Stimulated activated CD4-positive, alpha-beta T cell treated with anti-CD3 and anti-CD28 coated beads, TNF-alpha, amount 100 ng/mL, for 24 hours (primary cell): ENCODE measurements at regions not wholly inside any gene's neighbourhood (a gene's known extent, or its start where the extent isn't known, plus 50 kb on each side); places are given as distances from the start of the nearest gene placed in this dataset.

ENCODE experiments used
- DNase-seq, 3 experiments: peaks; one replicate each; pipeline ENCODE4 v3.0.0-alpha.2; 2020; ENCODE audit warnings: low read depth in 3 of 3

DNA sequence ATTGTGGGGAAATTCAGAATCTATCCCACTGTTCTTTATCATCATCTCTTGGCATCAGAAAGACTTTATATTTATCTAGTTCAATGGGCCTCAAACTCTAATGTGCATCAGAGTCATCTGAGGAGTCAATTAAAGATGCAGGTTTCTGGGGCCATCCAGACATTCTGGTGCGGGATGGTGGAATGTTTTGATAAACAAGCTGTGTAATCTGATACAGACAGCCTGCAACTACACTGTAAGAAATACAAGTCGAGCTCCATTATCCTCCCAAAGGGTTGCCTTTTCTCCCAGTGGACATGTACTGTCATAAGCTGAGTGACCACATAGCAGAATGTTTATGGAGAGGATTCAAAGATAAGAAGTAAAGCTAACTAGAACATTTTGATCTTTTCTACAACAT, 515.3 kb upstream of the DCC start:
- no peak for DNase-seq

DNA sequence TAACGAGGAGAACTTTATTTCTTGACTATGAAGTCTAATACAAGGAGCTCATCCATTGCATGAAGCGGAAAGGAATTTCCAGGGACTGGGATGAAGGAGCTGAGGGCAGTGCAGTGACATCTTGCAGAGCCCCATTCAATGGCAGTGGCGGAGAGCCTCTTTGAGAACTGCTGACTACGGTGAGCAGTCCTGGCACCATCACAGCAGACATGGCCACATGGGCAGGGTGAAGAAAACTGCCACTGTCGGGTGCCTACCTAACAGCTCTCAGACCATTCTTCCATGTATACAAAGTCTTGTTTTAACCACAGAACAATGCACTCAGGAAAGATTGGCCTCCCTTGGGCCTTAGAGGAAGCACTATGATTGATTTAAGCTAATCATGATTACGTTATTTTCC, 506.1 kb upstream of the DCC start:
- no peak for DNase-seq

DNA sequence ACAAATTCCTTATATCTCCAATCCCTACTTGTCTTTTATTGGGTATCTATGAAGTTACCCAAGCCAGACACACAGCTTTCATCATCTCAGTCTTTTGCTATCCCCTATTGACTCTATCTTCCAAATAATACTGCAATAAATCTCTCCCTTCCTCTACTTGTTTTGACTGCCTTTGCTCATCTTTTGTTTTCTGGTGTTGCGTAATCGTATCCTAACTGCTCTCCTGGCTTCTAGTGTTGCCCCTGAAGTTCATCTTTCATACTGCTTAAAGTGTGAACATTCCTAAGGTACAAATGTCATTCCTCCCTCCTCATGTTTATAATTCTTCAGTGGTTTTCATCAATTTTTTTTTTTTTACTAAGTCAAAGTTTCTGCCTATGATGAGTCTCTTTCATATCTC, 491.3 kb upstream of the DCC start:
- no peak for DNase-seq

DNA sequence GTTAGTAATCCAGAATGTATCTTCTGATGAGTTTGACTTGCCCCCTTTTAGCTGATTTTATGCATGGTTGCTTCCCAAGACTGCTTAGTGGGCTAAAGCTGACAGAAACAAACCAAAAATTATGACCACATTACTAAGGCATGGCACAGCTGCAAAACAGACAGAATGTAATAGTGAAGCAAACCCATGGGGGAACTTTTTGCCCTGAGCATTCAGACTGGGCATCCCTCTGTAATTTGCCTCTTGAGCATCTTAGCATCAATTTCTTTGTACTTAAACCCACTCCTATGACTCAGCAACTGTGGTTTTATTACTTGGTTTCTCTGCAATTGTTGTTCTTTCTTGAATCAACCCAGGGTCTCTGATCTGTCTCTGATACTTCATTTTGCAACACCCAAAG, 487.3 kb upstream of the DCC start:
- DNase-seq, result no peak

DNA sequence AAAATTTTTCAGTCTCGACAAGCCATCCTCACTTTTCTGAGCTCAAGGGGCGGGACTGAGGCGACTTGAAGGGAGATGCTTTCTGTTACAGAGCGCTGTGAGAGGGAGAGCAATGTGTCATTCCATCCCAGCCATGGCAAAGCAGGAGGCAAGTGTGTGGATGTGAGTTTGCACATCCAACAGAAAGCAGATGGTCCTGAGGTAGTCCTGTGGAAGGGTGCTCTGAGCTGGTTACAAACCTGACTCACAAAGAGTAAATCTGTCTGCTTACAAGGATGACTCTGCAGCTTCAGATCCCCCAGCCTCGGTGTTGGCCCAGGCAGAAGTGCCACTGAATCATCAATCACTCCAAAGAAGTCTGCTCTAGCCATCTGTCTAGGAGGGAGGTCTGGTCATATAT, 482.0 kb upstream of the DCC start:
- DNase-seq, result no peak

DNA sequence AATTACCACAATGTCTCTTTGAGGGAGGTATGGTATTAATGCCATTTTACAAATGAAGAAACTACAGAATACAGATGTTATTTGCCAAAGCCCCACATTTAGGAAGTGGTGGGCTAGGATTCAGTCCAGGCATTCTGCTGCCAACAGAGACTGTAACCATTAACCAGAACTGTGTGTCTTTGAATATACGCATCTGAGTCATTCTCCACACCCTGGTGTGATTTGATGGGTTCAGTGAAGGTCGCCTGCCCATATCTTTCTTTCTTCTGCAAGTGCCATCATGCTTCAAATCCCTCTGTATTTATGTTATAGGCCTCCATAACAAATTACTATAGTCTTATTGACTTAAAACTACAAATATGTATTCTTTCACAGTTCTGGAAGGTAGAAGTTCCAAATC, 479.0 kb upstream of the DCC start:
- no peak for DNase-seq

DNA sequence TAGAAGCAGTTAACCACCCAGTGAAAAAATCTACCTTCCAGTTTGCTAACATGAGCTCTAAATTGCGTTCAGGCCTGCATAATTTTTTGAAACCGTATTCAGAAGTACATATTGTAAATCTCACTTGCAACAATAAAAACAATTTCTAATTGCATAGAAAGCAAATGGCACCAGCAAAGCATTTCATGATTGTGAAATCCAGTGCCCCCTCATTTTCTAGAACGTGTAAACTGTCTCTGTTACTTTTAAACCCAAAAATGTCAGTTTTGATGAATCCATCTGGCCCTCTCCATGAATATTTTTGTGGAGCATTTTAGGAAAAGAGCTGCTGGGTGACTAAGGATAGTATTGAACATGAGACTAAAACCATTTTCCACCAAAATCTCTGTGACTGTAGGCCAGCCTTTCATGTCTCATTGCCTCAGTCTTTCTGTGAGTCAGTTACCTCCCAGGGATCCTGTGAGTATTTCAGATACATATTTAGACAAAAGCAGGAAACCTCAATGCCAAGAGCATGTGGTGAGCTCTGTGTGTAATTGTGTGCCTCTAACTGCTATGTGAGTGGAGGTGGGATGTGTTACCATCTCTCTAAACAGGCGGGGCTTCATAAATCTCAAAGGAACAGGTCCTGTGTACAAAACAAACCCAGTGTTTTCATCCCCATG, 477.8 kb upstream of the DCC start:
- no peak for DNase-seq

DNA sequence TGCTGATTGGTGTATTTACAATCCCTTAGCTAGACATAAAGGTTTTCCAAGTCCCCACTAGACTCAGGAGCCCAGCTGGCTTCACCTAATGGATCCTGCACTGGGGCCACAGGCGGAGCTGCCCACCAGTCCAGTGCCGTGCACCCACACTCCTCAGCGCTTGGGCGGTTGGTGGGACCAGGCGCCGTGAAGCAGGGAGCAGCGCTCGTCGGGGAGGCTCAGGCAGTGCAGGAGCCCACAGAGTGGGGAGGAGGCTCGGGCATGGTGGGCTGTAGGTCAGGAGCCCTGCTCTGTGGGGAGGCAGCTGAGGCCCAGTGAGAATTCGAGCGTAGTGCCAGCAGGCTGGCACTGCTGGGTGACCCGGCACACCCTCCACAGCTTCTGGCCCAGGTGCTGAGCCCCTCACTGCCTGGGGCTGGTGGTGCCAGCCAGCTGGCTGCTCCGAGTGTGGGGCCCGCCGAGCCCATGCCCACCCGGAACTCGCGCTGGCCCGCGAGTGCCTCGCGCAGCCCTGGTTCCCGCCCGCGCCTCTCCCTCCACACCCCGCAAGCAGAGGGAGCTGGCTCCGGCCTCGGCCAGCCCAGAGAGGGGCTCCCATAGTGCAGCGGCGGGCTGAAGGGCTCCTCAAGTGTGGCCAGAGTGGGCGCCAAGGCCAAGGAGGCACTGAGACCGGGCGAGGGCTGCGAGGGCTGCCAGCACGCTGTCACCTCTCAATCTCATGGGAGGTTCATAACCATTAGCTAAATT, 475.6 kb upstream of the DCC start:
- DNase-seq, result no peak

DNA sequence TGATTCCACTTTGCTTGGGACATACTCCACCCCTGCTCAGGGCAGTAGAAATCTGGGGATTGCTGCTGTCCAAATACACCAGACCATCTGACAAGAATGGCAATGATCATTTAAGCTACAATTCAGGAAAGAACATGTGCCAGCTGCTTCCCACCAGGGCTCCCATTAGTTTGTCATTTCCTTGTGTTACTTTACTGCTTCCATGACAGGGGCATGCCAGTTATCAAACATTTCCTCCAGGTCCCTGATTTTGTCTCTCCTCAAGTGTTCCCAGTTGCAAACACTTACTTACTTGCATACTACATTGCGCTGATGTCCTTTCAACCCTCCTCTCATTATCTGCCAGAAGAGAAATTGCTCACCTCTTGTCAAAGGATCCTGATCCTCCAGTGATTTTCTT, 474.5 kb upstream of the DCC start:
- DNase-seq, result no peak

DNA sequence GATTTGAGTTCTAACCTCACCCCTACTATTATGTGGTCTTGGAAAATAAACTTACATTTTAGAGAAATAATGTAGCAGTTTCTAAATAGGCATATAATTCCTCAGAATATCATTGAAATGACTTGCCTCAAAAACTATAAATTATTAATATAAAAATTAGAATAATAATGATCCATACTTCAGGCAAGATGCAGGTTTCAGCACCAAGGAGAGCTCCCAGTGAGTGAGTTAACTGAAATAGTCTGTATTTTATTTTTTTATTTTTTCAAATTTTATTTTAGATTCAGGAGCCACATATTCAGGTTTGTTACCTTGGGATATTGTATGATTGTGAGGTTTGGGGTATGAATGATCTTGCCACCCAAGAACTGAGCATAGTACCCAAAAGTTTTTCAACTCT, 472.2 kb upstream of the DCC start:
- no peak for DNase-seq

DNA sequence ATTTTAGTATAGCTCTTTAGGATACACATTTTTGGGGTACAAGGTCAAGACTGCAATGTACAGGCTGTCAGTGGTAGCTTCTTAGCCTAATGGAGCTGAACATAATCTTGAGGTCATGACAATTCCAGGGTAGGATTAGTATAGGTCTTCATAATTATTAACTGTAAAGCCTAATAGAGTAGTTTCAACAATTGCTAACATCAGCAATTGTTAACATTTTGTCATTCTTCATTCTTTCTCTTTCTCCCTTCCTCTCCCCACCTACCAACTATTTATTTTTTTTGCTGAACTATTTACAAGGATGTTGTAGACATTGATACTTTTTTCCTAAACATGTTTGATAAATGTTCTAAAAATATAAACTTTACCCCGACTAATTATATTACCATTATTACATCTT, 461.3 kb upstream of the DCC start:
- DNase-seq, result no peak

DNA sequence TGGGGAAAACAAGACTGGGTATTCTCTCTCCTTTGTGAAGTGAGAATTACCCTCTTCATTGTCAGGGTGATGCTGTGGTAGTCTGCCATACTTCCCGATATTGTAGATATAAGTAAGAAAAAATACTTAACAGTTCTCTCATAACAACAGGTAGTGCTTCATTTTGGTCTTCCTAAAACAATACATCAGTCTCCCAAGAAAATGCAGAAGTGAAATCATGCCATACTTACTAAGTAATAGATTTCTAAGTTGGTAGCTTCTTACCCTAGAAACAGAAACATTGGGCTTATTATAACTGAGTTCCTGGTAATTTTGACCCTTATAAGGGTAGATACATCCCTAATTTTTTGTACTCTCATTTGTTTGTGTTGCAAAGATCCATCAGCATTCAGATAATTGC, 460.7 kb upstream of the DCC start:
- no peak for DNase-seq

DNA sequence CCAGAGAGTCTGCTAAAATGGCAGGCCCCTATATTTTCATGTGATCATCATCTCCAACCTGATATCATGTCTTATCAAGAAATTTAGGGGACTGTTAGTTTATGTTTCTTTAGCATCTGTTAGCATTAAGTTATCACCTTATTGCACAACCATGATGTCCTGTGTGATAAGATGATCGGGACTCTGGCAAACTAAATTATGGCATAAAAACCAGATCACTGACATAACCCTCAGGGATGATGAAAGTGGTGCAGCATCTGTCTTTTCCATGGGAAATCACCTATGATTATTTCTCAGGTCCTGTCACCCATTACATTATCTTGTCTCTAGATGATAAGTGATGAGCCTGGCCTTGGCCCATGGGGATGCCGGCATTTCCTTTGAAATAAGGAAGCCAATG, 458.6 kb upstream of the DCC start:
- no peak for DNase-seq

DNA sequence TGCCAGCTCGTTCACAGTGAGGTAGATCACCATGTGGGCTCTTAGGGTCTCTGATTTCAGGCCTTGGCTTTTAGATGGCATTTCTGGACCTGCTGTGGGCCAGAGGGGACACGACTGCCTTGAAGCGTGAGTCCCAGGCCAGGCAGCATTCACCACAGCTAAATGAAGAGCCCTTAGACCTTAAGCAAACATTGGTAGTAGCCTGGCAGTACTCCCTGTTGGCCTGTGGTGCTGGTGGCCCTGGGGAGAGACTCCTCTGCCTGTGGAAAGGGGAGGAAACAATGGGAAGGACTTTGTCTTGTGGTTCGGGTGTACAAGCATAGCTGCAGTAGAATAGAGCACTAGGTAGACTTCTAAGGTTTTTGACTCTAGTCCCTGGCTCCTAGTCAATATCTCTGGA, 456.0 kb upstream of the DCC start:
- no peak for DNase-seq

DNA sequence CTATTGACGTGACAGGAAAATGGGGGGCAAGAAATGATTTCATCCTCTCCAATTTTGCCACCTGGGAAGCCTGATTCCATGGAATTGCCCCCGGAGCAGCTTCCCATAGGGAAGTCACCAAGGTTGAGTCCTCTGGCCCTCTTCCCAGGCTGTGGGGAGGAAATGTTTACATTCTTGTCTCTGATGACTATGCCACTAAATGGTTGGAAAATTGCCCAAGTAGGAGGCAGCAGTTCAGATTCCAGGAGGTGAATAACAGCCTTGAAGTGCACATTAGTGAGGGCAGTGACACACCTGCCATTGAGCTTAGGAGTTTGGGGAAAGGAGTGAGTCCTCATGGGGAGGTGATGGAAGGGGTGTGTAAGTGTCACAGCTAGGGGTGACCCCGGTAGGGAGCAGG, 449.2 kb upstream of the DCC start:
- DNase-seq, result no peak

DNA sequence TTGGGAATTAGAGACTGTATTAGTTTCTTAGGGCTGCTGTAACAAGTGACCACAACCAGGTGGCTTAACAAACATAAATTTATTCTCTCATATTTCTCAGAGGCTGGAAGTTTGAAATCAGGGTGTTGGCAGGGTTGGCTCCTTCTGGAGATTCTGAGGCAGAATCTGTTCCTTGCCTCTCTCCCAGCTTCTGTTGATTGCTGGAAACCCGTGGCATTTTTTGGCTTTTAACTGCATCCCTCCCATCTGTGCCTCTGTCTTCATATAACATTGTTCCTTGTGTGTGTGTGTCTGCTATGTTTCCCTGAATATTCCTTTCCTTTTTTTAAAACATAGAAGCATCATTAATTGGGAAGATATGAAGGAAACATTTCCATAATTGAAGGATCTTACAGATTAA, 448.1 kb upstream of the DCC start:
- DNase-seq, result no peak

DNA sequence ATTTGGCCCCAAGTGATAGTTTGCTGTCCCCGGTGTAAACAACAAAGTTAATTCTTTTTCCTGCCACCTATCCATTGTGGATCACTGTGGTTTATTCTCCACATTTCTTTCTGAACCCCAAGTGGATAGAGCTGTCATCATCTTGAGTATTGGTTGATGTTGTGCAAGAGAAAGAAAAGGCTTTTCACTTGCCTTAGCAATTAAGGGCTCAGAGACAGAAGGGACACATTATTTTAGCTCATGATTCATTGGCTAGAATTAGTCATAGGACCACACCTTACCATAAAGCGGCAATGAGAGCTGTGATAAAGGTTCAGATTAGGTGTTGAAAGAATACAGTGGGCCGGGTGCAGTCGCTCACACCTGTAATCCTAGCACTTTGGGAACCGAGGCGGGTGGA, 442.1 kb upstream of the DCC start:
- no peak for DNase-seq

DNA sequence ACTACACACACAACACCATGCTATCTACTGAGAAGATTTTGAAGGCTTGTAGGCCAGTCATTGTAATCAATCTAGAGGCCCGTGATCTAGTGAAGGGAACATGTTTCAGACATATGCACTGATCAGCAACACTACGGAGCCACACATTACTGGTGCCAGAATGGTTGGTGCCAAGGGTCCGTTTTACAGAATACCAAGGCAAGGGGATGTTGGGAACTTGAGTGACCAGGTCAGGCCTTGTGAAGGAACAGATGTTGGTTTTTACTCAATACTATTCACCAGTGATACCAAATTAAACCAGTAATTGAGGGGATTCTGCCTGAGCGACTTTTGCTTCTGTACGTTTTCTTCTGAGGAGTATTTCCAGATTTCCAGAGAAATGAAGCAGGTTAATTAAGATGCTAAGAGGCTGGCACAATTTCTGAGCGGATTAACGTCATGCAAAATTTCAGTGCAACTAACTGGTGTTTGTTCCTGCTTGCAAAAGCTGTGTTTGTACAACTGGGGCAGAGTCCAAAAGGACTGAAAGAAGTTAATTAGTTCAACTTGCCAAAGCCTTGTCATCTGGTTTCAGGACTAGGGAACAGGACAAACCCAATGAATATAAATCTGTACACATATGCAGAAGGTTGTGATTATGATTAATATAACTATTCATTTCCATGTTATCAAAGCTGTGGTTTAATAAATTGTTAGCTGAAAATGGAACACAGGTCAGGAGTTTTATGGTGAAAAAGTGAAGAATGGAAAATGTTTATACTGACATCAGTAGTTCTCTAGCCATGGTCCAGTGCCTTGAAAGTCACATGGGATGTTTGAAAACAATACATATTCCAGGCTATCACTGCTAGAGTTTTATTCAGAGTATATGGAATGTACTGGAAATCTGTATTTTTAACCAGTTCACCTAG, 432.1 kb upstream of the DCC start:
- no peak for DNase-seq

DNA sequence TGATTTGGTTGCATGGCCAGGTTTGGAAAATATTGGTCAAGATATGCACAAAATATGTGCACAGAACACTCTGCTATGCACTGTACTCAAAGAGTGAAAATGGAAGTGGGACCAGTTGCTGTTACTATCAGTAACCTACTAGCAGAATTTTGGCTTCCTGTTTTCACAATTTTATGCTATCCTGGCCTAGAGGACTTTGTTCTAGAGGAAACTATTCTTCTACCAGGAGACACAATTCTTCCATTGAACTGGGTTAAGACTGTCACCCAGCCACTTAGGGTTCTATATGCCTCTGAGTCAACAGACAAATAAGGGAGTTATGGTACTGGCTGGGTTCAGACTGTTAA, 431.4 kb upstream of the DCC start:
- no peak for DNase-seq

DNA sequence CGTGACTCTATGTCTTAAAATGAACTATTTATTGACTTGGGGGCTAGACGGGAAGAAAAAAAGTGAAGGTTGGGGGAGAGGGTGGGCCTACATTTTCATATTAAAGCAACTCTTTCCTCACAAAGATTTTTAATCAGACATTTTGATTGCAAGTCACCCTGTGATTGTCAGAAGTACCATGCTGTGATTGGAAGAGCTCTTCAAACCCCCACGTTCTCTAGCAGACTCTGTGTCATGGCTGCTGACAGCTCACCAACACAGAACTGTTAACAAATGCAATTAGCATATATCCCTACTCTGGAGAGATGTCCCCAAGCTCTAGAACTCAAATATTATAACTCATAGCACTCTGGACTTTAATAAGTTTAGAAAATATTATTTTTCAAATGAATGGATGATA, 428.4 kb upstream of the DCC start:
- DNase-seq, result no peak

DNA sequence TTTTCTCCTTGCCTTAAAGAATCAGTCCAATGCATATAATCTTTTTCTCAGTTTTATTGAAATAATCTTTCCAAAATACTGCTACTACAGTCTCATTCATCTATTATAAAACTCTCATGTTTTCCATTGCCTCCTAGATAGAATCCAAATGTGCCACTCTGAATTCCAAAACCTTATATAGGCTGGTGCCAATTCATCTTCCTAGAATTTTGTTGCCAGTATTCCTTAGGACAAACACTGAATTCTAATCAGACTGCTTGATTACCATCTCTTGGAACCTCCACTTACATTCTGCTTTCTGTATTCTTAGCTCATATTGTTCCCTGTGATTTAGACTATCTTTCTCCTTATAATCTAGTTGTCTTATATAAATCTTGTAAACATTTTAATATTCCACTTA, 427.6 kb upstream of the DCC start:
- no peak for DNase-seq

DNA sequence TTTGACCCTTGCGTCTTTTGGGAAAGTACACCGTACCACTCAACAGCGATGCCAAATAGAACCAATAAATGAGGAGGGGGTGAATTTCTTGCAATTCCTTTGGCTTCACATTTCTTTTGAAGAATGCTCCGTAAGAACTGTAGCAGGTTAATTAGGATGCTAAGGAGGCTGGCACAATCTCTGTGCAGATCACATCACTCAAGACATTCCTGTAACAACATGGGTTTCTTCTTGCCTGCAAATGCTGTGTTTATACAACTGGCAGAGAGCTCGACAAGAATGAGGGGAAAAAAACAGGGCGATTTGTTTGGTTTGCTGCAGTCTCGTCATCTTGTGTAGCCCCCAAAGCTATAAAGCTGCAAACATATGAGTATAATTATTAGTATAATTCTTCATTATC, 424.8 kb upstream of the DCC start:
- DNase-seq, result no peak

DNA sequence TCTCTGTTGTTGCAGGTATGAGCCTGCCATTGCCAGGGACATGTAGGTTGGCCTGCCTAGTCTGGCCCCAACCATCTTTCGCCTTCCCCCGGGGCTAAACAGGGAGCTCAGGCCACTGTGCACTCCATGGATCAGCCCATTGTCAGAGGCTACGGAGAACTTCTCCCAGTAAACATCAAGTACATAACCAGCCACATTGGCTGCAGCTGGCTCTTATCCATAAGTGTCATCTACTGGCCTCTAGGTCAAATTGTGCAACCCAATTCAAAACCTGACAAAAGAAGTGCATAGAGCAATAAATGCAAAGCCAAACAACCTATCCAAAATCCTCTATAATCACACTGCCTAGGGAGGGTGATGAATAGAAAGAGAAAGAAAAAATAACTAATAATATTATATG, 418.1 kb upstream of the DCC start:
- DNase-seq, result no peak
